WTC11 (cell line): ENCODE measurements at regions not wholly inside any gene's neighbourhood (a gene's known extent, or its start where the extent isn't known, plus 50 kb on each side); places are given as distances from the start of the nearest gene placed in this dataset.

Source experiments
- ATAC-seq: fragments of 200-7000 bp; cut with Tn5 transposase; 2 replicates; pipeline ENCODE4 v1.10.0; 2021; ENCODE audit warnings: mild to moderate bottlenecking, moderate library complexity
- CTCF ChIA-PET: fragments of 300-600 bp; sonication (Branson Sonifier 250); formaldehyde crosslinking; loops from one replicate; lab custom pipeline; 2021; ENCODE audit warnings: antibody characterized with exemption; lab: Charles Lee
- POLR2A ChIA-PET: fragments of 350-600 bp; sonication (Branson Sonifier 250); formaldehyde crosslinking; loops from one replicate; lab custom pipeline; 2021; ENCODE audit warnings: antibody characterized with exemption; lab: Charles Lee
- DNase-seq: peaks from one replicate; pipeline ENCODE4 v3.0.0; 2021; ENCODE audit warnings: low spot score
- H3K27ac Mint-ChIP-seq: 2 replicates; pipeline ENCODE4 v1.8.0; 2021; ENCODE audit warnings: mixed read lengths
- H3K27me3 Mint-ChIP-seq: 2 replicates; pipeline ENCODE4 v1.8.0; 2021; ENCODE audit warnings: low read depth, mild to moderate bottlenecking, moderate library complexity, mixed read lengths
- H3K36me3 Mint-ChIP-seq: 2 replicates; pipeline ENCODE4 v1.8.0; 2021; ENCODE audit warnings: mixed read lengths
- H3K4me1 Mint-ChIP-seq: 2 replicates; pipeline ENCODE4 v1.8.0; 2022; ENCODE audit warnings: mixed read lengths
- H3K4me3 Mint-ChIP-seq: 2 replicates; pipeline ENCODE4 v1.8.0; 2021; ENCODE audit warnings: mild to moderate bottlenecking, moderate library complexity, mixed read lengths
- H3K9me3 Mint-ChIP-seq: 2 replicates; pipeline ENCODE4 v1.8.0; 2021; ENCODE audit warnings: mixed read lengths
- ATF1 ChIP-seq: sonication (generic); formaldehyde crosslinking; IDR thresholded peaks from 2 replicates; pipeline ENCODE4 v1.8.1; 2023; ENCODE audit warnings: mild to moderate bottlenecking, moderate library complexity, missing genetic modification reagents
- ATF2 ChIP-seq: sonication (generic); formaldehyde crosslinking; IDR thresholded peaks from 2 replicates; pipeline ENCODE4 v1.8.1; 2022; ENCODE audit warnings: low read depth, missing genetic modification reagents, borderline replicate concordance
- EMX1 ChIP-seq: fragments of 250-450 bp; sonication (Bioruptor Pico); IDR thresholded peaks from 2 replicates; pipeline ENCODE4 v1.8.0; 2021; ENCODE audit warnings: mild to moderate bottlenecking
- GRHL2 ChIP-seq: fragments of 250-450 bp; sonication (Bioruptor Pico); IDR thresholded peaks from 2 replicates; pipeline ENCODE4 v1.8.0; 2022; ENCODE audit warnings: mild to moderate bottlenecking, moderate library complexity; ENCODE audit not compliant: insufficient replicate concordance, severe bottlenecking
- HMGXB4 ChIP-seq: sonication (generic); formaldehyde crosslinking; IDR thresholded peaks from 2 replicates; pipeline ENCODE4 v1.8.1; 2023; ENCODE audit warnings: mild to moderate bottlenecking, moderate library complexity, missing genetic modification reagents
- JAZF1 ChIP-seq: fragments of 250-450 bp; sonication (Bioruptor Pico); IDR thresholded peaks from 2 replicates; pipeline ENCODE4 v1.9.0; 2021; ENCODE audit warnings: moderate library complexity, mild to moderate bottlenecking, inconsistent platforms
- JUN ChIP-seq: sonication (generic); formaldehyde crosslinking; IDR thresholded peaks from 2 replicates; pipeline ENCODE4 v1.8.0; 2023; ENCODE audit warnings: mild to moderate bottlenecking, missing genetic modification reagents
- MXD4 ChIP-seq: fragments of 250-450 bp; sonication (Bioruptor Pico); IDR thresholded peaks from 2 replicates; pipeline ENCODE4 v1.8.0; 2021; ENCODE audit warnings: mild to moderate bottlenecking, moderate library complexity, borderline replicate concordance
- NFYB ChIP-seq: sonication (generic); formaldehyde crosslinking; conservative IDR thresholded peaks from 2 replicates; pipeline ENCODE4 v1.8.0; 2022; ENCODE audit warnings: low read depth, missing genetic modification reagents
- OVOL2 ChIP-seq: fragments of 250-450 bp; sonication (Bioruptor Pico); IDR thresholded peaks from 2 replicates; pipeline ENCODE4 v1.9.0; 2021; ENCODE audit warnings: mild to moderate bottlenecking, borderline replicate concordance
- SP1 ChIP-seq: sonication (generic); formaldehyde crosslinking; conservative IDR thresholded peaks from 2 replicates; pipeline ENCODE4 v1.8.1; 2022; ENCODE audit warnings: missing genetic modification reagents
- TCF7 ChIP-seq: sonication (generic); formaldehyde crosslinking; IDR thresholded peaks from 2 replicates; pipeline ENCODE4 v1.8.0; 2022; ENCODE audit warnings: mild to moderate bottlenecking, low read depth, missing genetic modification reagents, moderate library complexity
- TEAD1 ChIP-seq: sonication (generic); formaldehyde crosslinking; IDR thresholded peaks from 2 replicates; pipeline ENCODE4 v1.8.0; 2022; ENCODE audit warnings: mild to moderate bottlenecking, missing genetic modification reagents
- TP53 ChIP-seq: sonication (generic); formaldehyde crosslinking; IDR thresholded peaks from 2 replicates; pipeline ENCODE4 v1.8.1; 2023; ENCODE audit warnings: mild to moderate bottlenecking, missing genetic modification reagents
- ZBTB21 ChIP-seq: sonication (generic); formaldehyde crosslinking; IDR thresholded peaks from 2 replicates; pipeline ENCODE4 v1.8.1; 2023; ENCODE audit warnings: mild to moderate bottlenecking, missing genetic modification reagents, borderline replicate concordance
- ZNF263 ChIP-seq: sonication (generic); formaldehyde crosslinking; IDR thresholded peaks from 2 replicates; pipeline ENCODE4 v1.8.1; 2022; ENCODE audit warnings: low read depth, mild to moderate bottlenecking, moderate library complexity, missing genetic modification reagents
- ZNF423 ChIP-seq: fragments of 250-450 bp; sonication (Bioruptor Pico); IDR thresholded peaks from 2 replicates; pipeline ENCODE4 v2.1.2; 2022; ENCODE audit warnings: mild to moderate bottlenecking, moderate library complexity
- TF ChIP-seq, protein P1 (sequence below): fragments of 250-450 bp; sonication (Bioruptor Pico); IDR thresholded peaks from 2 replicates; pipeline ENCODE4 v1.9.0; 2021; ENCODE audit warnings: mild to moderate bottlenecking, borderline replicate concordance
- TF ChIP-seq, protein P2 (sequence below): sonication (generic); formaldehyde crosslinking; IDR thresholded peaks from 2 replicates; pipeline ENCODE4 v1.8.0; 2022; ENCODE audit warnings: mild to moderate bottlenecking, missing genetic modification reagents

DNA sequence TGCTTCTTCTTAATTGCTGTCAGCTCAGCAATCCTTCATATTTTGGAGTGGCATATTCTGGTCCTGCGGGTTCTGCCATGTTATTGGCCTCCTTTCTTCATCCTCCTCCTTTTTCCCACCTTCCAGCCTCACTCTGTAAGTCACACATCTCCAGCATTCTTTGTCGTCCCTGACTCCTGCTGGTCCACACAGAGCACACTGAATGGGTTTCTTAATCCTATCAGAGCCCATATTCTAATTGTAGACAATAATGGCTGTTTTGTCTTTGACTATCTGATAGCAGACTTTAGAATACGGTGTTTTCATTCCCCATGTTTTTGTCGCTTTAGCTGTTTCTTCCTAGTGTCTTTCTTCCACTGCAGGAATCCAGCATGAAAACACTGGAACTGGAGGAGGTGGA, 389.6 kb downstream of the REEP3 start:
- Mint-ChIP-seq H3K9me3 (peaks cover 8% of the 10 kb centered on the region), H3K27ac (no peak overlapping the region), H3K36me3 (no peaks in the 10 kb centered on the region), H3K4me3 (no peak overlapping the region), H3K27me3 (no peaks in the 10 kb centered on the region)
- CTCF ChIA-PET: interaction anchor here (1.2 to 3.2 kb wide), 3 partner anchors 9 to 67 kb away, joined by 3 to 18 read pairs (median 12); no protein-coding TSS in a partner anchor
- ATAC-seq: peak; percentile 74
- TF ChIP-seq JUN (CRISPR knock-in tag) (no peak), ZNF263 (CRISPR knock-in tag) (no peak), TP53 (CRISPR knock-in tag) (no peak), HMGXB4 (CRISPR knock-in tag) (no peak), NFYB (CRISPR knock-in tag) (no peak)
- TF ChIP-seq, protein P1, sequence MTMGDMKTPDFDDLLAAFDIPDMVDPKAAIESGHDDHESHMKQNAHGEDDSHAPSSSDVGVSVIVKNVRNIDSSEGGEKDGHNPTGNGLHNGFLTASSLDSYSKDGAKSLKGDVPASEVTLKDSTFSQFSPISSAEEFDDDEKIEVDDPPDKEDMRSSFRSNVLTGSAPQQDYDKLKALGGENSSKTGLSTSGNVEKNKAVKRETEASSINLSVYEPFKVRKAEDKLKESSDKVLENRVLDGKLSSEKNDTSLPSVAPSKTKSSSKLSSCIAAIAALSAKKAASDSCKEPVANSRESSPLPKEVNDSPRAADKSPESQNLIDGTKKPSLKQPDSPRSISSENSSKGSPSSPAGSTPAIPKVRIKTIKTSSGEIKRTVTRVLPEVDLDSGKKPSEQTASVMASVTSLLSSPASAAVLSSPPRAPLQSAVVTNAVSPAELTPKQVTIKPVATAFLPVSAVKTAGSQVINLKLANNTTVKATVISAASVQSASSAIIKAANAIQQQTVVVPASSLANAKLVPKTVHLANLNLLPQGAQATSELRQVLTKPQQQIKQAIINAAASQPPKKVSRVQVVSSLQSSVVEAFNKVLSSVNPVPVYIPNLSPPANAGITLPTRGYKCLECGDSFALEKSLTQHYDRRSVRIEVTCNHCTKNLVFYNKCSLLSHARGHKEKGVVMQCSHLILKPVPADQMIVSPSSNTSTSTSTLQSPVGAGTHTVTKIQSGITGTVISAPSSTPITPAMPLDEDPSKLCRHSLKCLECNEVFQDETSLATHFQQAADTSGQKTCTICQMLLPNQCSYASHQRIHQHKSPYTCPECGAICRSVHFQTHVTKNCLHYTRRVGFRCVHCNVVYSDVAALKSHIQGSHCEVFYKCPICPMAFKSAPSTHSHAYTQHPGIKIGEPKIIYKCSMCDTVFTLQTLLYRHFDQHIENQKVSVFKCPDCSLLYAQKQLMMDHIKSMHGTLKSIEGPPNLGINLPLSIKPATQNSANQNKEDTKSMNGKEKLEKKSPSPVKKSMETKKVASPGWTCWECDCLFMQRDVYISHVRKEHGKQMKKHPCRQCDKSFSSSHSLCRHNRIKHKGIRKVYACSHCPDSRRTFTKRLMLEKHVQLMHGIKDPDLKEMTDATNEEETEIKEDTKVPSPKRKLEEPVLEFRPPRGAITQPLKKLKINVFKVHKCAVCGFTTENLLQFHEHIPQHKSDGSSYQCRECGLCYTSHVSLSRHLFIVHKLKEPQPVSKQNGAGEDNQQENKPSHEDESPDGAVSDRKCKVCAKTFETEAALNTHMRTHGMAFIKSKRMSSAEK (CRISPR knock-in tag): no peak
- TF ChIP-seq, protein P2, sequence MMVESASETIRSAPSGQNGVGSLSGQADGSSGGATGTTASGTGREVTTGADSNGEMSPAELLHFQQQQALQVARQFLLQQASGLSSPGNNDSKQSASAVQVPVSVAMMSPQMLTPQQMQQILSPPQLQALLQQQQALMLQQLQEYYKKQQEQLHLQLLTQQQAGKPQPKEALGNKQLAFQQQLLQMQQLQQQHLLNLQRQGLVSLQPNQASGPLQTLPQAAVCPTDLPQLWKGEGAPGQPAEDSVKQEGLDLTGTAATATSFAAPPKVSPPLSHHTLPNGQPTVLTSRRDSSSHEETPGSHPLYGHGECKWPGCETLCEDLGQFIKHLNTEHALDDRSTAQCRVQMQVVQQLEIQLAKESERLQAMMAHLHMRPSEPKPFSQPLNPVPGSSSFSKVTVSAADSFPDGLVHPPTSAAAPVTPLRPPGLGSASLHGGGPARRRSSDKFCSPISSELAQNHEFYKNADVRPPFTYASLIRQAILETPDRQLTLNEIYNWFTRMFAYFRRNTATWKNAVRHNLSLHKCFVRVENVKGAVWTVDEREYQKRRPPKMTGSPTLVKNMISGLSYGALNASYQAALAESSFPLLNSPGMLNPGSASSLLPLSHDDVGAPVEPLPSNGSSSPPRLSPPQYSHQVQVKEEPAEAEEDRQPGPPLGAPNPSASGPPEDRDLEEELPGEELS (CRISPR knock-in tag): no peak
- TF ChIP-seq, all 79 proteins: peak for 0
- peaks cover 18% of the 10 kb centered on the region for H3K4me1 Mint-ChIP-seq
- POLR2A ChIA-PET: no interaction called here
- no peak for DNase-seq

DNA sequence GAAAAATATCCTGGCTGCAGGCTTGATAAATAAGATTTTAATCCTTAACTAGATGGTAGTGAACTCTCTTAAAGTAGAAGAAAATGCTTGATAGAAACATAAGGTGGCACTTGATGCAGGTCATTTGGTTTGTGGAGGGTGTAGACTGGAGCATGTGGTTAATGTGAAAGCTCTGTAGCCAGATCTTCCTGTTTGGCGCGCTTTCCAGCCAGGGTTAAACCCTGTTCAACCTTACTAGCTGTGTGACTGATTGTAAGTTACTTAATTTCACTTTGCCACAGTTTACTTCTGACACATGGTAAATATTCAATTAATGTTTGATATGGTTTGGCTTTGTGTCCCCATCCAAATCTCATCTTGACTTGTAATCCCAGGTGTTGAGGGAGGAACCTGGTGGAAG, 394.0 kb downstream of the REEP3 start:
- Mint-ChIP-seq H3K27ac (no peak overlapping the region), H3K36me3 (no peaks in the 10 kb centered on the region), H3K27me3 (no peaks in the 10 kb centered on the region), H3K4me1 (peaks cover 32% of the 10 kb centered on the region), H3K4me3 (no peak overlapping the region), H3K9me3 (peaks cover 8% of the 10 kb centered on the region)
- ATAC-seq (no peak), DNase-seq (no peak)
- CTCF ChIA-PET: interaction anchor here (1.4 kb wide), 1 partner anchor 14 kb away, joined by 6 read pairs; no protein-coding TSS in a partner anchor
- no peak for TF ChIP-seq MXD4 (CRISPR knock-in tag)
- TF ChIP-seq ATF2 (CRISPR knock-in tag): no peak
- POLR2A ChIA-PET: no interaction called here

GRCh38 chr10:63917363-63917762, 396.2 kb downstream of the REEP3 start:
- ChIA-PET CTCF (interaction anchor here (0.6 to 1.1 kb wide), 4 partner anchors 20 to 124 kb away, joined by 3 to 5 read pairs (median 4); no protein-coding TSS in a partner anchor), POLR2A (no interaction called here)
- no peak for ATAC-seq
- H3K27me3 Mint-ChIP-seq: no peaks in the 10 kb centered on the region; the same call in 1 of the 2 replicates
- peaks cover 41% of the 10 kb centered on the region for H3K4me1 Mint-ChIP-seq
- H3K36me3 Mint-ChIP-seq: no peaks in the 10 kb centered on the region
- H3K27ac Mint-ChIP-seq: no peak overlapping the region
- H3K9me3 Mint-ChIP-seq: peaks cover 7% of the 10 kb centered on the region
- DNase-seq: no peak
- H3K4me3 Mint-ChIP-seq: no peak overlapping the region
- TF ChIP-seq TCF7 (CRISPR knock-in tag): no peak
- TF ChIP-seq GRHL2 (CRISPR knock-in tag): no peak
- TF ChIP-seq ZBTB21: no peak
- TF ChIP-seq HMGXB4 (CRISPR knock-in tag): no peak
- TF ChIP-seq TP53 (CRISPR knock-in tag): no peak
- TF ChIP-seq ZNF423 (CRISPR knock-in tag): no peak
- TF ChIP-seq ATF1: no peak
- no peak for TF ChIP-seq JAZF1 (CRISPR knock-in tag)
- no peak for TF ChIP-seq EMX1 (CRISPR knock-in tag)
- TF ChIP-seq OVOL2 (CRISPR knock-in tag): no peak
- no peak for TF ChIP-seq TEAD1
- TF ChIP-seq SP1 (CRISPR knock-in tag): no peak
